GM18517 (cell line): ENCODE measurements at regions not wholly inside any gene's neighbourhood (a gene's known extent, or its start where the extent isn't known, plus 50 kb on each side); places are given as distances from the start of the nearest gene placed in this dataset.
"Not testable (repeated sequence)": the region's sequence is repeated elsewhere in the genome, so short reads cannot be mapped to it uniquely, and the experiment has no call there.

Source experiments
- ATAC-seq: cut with Tn5 transposase; IDR thresholded peaks from one replicate; pipeline ENCODE4 v1.9.1; 2021; ENCODE audit warnings: mild to moderate bottlenecking, moderate library complexity; ENCODE audit not compliant: unreplicated experiment

DNA sequence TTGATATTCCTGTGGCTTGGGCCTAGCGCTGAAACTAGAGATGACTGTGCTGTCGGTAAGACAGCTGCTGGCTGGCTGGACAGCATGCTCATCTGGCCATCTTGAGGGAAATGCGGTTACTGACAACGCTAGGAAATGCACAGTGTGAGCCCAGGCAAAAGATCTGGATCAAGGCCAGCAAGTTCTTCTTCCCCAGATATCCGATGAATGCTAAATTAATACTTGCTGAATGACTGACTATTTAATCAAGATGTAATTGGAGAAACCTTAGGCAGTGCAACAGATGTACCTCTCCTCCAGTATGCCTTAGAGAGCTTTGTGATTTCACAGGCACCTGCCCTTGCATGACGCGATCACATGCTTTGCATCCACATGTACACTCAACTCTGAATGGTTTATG lies 659.1 kb downstream of the EFNA5 start:
- ATAC-seq: no peak

- no peak for ATAC-seq
These were observed 660.7 kb downstream of the EFNA5 start for GRCh38 chr5:107010060-107010459.

DNA sequence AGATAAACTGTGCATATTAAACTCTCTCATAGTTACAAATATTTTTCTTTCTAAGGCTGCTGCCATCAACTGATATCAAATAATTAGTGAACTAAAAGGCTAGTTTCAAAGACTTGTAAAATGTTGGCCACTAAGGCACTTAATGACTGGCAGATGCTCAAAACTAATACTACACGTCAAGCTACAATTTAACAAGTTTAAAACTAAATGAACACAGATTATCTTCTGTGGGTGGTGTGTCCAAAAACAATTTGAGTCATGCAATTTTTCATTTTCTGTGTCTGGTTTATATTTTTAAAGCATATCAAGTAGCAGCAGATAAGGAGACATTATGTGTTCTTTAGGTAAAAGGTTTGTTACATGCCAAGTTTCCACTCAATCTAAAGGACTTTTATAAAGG lies 665.1 kb downstream of the EFNA5 start:
- ATAC-seq: no peak

DNA sequence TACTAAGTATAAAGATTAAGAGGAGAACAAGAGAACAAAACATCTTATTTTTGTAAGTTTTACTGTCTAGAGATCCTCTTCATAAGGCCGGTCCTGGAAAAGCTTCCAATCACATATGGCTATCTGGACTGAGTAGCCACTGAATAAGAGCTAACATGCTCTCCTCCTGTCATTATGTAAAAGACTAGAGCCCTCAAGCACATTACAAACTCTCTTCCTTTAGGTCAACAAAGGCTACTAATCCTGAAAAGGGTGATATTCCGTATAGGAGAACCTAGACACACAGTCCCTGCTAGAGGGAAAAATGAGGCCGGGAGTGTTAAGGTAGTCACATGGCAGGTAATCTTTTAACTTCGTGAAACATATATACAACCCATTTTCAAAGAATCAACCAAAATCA lies 665.6 kb downstream of the EFNA5 start:
- no peak for ATAC-seq

GRCh38 chr5:107002115-107002514 lies 668.6 kb downstream of the EFNA5 start:
- no peak for ATAC-seq

DNA sequence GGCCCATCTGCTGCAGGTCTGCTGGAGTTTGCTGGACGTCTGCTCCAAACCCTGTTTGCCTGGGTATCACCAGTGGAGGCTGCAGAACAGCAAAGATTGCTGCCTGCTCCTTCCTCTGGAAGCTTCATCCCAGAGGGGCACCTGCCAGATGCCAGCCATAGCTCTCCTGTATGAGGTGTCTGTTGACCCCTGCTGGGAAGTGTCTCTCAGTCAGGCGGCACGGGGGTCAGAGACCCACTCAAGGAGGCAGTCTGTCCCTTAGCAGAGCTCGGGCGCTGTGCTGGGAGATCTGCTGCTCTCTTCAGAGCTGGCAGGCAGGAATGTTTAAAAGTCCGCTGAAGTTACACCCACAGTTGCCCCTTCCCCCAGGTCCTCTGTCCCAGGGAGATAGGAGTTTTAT lies 671.2 kb downstream of the EFNA5 start:
- not testable (repeated sequence) for ATAC-seq

GRCh38 chr5:106986006-106986405 lies 684.7 kb downstream of the EFNA5 start:
- ATAC-seq: no peak

DNA sequence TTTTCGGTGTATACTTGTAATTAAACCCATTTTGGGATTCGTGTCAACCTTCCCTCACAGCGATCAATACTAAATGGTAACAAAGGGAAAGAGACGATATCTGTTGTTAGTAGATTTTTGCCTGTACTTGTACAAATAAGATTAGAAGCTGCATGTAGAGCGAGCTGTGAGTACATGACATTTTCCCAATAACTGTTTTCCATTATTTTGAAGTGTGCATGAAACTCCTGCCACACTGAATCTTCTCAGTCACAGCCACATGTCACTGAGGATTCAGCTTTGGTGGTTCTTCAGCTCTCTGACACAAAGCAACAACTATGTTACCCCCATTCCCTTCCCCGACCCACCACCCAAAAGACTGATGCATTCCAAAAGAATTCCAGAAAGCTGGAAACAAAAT lies 685.6 kb downstream of the EFNA5 start:
- ATAC-seq: no peak

DNA sequence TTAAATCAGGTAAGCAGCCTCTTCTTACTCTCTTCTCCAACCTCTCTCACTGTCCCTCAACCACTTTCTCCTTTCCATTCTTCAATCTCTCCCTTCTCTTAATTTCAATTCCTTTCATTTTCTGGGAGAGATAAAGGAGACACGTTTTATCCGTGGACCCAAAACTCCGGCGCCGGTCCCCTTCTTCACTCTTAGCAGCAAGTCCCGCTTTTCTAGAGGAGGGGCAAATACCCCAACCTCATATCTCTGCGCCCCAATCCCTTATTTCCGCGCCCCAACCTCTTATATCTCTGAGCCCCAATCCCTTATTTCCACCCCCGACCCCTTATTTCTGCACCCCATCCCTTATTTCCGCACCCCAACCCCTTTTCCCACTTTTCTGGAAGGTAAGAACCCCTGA lies 691.6 kb downstream of the EFNA5 start:
- ATAC-seq: not testable (repeated sequence)

GRCh38 chr5:106978582-106979165 lies 692.1 kb downstream of the EFNA5 start:
- not testable (repeated sequence) for ATAC-seq

- no peak for ATAC-seq
These were observed 694.4 kb downstream of the EFNA5 start for GRCh38 chr5:106976363-106976762.

- ATAC-seq: no peak
These were observed 696.5 kb downstream of the EFNA5 start for GRCh38 chr5:106974272-106974671.

- no peak for ATAC-seq
These were observed 703.9 kb downstream of the EFNA5 start for GRCh38 chr5:106966686-106967315.

DNA sequence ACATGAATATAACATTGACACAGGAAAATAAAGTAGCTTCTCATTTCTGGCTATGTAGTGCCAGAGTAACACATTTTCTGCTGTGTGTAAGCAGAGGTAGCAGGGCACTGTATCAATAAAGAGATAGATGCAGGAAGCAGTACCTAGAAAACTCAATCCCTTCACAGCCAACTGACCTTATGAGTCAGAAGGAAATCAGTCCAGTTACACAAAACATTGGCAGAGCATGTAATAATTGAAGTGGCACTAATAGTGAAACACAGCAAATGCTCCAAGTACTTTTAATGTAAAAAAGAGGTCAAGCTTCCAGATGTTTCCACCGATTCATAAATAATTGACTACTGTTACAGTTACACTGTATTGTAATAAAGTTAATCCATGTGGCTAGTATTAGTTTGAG lies 706.6 kb downstream of the EFNA5 start:
- no peak for ATAC-seq

DNA sequence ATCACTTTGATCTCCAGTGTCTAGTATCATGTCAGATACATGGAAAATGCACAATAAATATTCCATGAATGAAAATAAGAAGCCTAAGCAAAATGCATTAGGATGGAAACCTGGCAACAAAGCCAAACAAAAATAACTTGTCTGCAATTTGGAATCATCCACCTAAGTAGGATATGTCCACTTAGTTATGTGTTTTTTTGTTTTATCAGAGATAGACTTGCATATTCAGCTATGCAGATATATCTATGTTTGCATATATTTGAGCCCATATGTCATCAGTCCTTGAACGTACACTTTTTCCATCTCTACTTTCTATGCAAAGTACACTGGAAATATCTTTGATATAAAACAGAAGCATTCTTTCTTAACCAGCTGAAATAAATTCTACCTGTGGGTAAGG lies 707.1 kb downstream of the EFNA5 start:
- ATAC-seq: no peak

DNA sequence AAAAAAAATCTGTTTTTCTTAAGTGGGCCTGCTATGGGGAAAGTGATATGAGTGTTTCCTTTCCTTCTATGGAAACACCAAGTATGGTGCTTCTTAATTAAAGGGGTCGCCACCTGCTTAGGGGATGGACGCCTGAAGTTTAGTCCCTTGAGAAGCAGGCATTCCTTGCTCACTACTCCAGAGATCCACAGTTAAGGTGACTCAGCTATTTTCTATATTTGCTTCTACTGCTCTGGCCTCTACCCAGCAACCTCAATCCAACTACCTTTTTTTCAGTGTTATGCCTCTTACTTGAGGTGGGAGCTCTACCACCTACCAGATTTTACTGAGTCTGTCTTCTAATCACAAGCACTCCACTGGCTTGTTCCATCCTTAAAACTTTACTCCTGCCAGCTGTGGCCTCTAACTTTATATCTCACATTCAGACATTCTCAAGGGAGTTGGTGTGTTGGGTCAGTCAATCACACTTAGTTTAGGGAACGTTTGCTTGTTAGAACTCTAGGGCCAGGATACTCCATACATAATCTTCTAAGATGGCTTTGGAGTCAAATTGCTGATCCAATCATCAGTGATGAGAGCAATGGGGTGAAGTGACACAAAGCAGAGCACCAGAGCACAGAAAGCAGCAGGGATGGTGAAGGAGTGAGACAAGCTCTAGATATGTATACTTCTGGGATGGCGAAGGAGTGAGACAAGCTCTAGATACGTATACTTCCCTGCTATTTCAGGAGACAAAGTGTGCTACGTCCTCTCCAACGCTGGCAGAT lies 708.1 kb downstream of the EFNA5 start:
- no peak for ATAC-seq

DNA sequence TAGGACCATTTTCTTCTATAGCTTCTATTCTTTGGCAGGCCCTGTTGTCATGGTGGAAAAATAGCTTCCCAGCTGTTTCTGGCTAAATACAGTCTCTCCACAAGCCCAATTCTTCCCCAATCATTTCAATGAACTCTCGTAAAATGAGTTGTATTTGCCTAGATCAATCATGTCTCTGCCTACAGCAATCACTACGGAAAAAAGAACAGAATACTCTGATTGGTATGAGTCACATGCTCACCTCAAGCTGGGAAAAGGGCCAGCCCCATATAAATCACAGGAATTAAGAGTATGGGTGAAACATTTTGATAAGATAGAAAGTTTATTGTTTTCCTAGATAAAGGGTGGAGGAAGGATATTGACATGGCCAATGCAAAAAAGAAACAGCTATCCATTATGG lies 711.4 kb downstream of the EFNA5 start:
- ATAC-seq: no peak

DNA sequence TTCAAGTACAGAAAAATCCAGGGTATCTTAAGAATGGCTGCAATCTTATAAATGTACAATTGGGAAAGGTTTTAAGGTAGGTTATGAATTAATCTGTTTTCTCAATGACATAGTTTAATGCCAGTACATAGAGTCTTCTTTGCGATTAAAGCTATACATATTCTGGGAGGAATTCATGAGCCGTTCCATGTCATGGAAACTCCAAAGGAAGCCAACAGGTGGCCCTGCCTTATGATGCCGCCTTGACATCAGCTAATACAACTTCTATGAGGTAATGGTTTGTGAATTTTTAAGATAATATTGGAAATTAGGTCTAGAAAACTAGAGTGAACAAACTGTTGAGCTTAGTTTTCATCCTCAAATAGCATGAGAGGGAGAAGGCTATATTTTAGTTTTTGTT lies 713.4 kb downstream of the EFNA5 start:
- no peak for ATAC-seq

- no peak for ATAC-seq
These were observed 713.9 kb downstream of the EFNA5 start for GRCh38 chr5:106956886-106957285.

- no peak for ATAC-seq
These were observed 714.5 kb downstream of the EFNA5 start for GRCh38 chr5:106956187-106956586.

- no peak for ATAC-seq
These were observed 729.8 kb downstream of the EFNA5 start for GRCh38 chr5:106940986-106941385.

- ATAC-seq: no peak
These were observed 730.4 kb downstream of the EFNA5 start for GRCh38 chr5:106940301-106940846.
